Activated naive CD4-positive, alpha-beta T cell treated with anti-CD3 and anti-CD28 coated beads, Interleukin-2, amount 50 U/mL, for 72 hours (primary cell): ENCODE measurements at regions not wholly inside any gene's neighbourhood (a gene's known extent, or its start where the extent isn't known, plus 50 kb on each side); places are given as distances from the start of the nearest gene placed in this dataset.

Experiments used
- ATAC-seq, 2 donors: fragments of 150-1000 bp; cut with Tn5 transposase; 2 replicates each; pipeline ENCODE4 v1.10.0; 2021; ENCODE audit warnings: mild to moderate bottlenecking in 2 of 2, moderate library complexity in 2 of 2
- DNase-seq, 2 donors: peaks; one replicate each; pipeline ENCODE4 v3.0.0; 2021 to 2022; ENCODE audit warnings: low spot score in 2 of 2
- H3K27ac Mint-ChIP-seq, 2 donors: one replicate each; pipeline ENCODE4 v1.8.0; 2022; ENCODE audit warnings: mild to moderate bottlenecking in 2 of 2, mixed read lengths in 2 of 2
- H3K36me3 Mint-ChIP-seq, 2 donors: one replicate each; pipeline ENCODE4 v1.8.0; 2022; ENCODE audit warnings: mixed read lengths in 2 of 2
- H3K9me3 Mint-ChIP-seq, 2 donors: one replicate each; pipeline ENCODE4 v1.8.0; 2022; ENCODE audit warnings: mixed read lengths in 2 of 2

DNA sequence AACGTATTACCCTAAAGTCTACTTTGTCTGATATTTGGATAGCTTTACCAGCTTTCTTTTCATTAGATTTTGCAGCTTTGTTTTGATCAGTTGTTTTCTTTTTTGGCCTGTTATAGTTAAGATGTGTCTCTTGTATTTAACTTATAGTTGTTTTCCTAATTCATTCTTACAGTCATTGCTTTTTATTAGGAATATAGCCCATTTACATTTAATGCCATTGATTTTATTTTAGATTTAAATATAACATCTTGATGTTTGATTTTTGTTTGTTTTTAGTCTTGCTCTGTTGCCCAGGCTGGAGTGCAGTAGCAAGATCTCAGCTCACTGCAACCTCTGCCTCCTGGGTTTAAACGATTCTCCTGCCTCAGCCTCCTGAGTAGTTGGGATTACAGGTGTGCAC is 215.9 kb upstream of the HDAC4 start:
- no peak for DNase-seq
- H3K9me3 Mint-ChIP-seq: peaks cover 0 to 13% of the 10 kb centered on the region in 2 donors
- no peaks in the 10 kb centered on the region for H3K36me3 Mint-ChIP-seq
- no peak overlapping the region for H3K27ac Mint-ChIP-seq
- no peak for ATAC-seq

DNA sequence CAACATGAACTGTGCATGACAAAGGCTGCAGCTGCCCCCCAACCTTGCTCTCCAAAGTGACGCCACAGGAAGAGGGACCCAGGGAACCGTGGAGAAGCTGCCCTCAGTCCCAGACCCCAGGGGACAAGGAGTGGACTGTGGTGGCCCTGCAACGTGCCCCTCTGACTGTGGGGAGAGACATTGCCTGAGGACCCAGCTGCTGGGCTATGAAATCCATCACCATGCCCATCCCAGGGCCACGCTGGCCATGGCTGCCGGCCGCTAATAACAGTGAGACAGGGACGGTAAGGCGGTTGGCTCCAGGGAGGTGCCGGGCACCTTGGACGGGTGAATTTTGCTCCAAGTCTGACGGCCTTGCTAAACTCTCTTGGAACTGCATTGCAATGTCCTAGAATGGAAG is 211.3 kb upstream of the HDAC4 start:
- H3K36me3 Mint-ChIP-seq: no peaks in the 10 kb centered on the region
- DNase-seq (no peak), ATAC-seq (no peak)
- H3K9me3 Mint-ChIP-seq: peaks cover 0 to 4% of the 10 kb centered on the region in 2 donors
- H3K27ac Mint-ChIP-seq: no peak overlapping the region

DNA sequence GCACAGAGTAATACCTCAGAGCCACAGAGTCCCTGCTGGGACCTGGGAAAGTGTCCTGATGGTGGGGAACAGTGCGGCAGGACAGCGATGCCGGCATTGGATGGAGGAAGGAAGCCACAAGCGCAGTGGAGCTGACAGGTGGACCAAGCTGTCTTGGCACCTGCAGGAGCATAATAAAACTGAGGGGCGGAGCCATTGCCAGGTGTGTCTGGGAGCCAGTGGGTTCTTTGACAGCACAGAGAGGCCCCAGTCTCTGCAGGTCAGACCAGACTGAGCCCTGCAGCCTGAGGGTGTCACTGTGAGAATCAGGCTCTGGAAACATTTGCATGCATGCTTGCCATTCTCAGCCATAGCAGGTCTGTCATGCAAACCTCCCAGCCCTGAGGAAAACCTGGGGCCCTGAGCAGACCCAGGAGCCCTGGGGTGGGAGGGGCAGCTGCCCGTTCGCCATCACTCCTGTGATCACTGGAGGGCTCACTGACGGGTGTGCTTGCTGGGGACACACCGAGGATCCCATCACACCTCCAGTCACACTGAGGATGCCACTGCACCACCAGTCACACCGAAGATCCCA is 210.5 kb upstream of the HDAC4 start:
- no peak for DNase-seq
- Mint-ChIP-seq H3K9me3 (no peaks in the 10 kb centered on the region), H3K36me3 (no peaks in the 10 kb centered on the region), H3K27ac (no peak overlapping the region)
- ATAC-seq: no peak

DNA sequence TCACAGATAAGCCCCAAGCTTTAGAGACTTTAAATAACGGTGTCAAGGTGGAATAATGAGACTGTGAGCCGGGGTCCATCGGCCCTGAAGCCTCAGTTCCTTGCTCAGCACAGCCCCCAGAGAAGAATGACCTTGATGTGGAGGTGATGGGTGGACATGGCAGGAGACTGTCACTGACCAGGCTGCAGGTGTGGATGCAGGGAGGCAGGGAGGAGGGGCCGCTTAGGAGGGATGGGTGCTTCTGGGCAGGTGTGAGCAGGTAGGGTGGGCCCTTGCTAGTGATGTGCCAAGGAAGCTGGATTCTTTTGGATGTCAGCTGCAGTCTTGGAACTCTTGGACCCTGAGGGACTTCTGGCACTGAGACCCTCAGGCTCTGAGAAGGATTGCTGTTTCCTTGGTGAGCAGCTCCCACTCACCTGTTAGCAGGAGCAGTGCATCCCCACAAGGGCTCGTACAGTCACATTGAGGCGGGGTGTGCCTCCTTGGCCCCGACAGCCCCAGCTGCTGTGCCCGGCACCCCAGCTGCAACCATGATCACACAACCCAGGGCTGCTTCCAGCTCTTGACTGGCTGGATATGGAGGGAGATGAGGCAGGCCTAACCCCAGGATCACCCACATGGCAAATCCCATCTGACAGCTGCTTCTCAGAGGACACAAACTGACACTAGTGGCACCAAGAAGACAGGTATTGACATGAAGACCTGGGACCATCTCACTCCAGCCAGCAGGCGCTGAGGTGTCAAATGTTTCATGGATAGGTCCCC is 209.8 kb upstream of the HDAC4 start:
- no peak for ATAC-seq
- DNase-seq: no peak
- Mint-ChIP-seq H3K9me3 (no peaks in the 10 kb centered on the region), H3K36me3 (no peaks in the 10 kb centered on the region), H3K27ac (no peak overlapping the region)

DNA sequence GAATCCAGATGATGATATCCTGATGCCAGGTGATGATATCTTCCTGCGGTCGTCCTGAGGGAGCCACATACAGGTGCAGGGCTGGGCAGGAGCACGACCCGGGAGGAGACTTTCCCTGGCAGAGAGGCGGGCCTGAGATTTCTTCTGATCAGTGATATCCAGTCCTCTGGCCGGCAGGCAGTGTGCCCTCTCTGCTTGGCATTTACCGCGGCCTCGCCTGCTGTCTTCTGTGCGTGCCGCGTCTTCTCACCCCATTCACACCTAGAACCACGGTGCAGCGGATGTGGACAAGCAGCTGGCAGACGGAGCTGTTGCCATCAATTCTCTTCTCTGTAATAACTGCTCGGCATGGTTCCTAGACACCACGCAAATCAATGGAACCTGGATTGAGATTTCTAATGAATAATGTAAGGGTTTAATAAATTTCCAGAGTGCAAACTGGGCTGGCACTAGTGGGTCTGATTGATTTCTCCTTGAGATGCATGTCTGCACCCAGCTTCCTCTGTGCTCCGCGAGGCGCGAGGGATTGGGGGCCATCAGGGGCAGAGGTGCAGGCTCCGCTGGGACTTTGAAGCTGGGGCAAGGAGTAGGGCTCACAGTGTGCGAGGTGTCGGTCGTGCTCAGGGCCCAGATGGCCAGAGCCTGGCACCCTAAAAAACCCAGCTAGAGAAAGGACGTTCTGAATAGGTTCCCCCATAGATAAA is 208.9 kb upstream of the HDAC4 start:
- H3K36me3 Mint-ChIP-seq: no peaks in the 10 kb centered on the region
- H3K27ac Mint-ChIP-seq: no peak overlapping the region
- H3K9me3 Mint-ChIP-seq: no peaks in the 10 kb centered on the region
- ATAC-seq (no peak), DNase-seq (no peak)

DNA sequence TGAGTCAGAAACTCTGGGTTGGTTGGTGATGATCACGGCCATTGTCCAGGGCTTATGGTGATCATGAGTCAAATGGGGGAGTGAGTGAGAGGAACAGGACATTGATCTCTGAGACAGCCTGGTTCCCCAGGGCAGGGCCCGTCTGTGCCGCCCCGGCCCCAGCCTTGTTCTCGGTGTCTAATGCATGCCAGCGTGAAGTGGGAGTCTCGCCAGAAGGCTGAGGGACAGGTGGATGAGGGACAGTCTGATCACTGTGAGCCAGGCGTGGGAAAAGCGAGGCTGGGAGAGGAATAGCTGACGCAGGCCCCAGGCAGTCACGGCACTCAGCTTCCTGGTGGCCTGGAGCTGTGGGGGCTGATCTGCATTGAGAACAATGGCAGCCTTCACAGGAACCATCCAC is 208.3 kb upstream of the HDAC4 start:
- ATAC-seq: no peak
- no peak for DNase-seq
- Mint-ChIP-seq H3K27ac (no peak overlapping the region), H3K36me3 (no peaks in the 10 kb centered on the region), H3K9me3 (no peaks in the 10 kb centered on the region)

DNA sequence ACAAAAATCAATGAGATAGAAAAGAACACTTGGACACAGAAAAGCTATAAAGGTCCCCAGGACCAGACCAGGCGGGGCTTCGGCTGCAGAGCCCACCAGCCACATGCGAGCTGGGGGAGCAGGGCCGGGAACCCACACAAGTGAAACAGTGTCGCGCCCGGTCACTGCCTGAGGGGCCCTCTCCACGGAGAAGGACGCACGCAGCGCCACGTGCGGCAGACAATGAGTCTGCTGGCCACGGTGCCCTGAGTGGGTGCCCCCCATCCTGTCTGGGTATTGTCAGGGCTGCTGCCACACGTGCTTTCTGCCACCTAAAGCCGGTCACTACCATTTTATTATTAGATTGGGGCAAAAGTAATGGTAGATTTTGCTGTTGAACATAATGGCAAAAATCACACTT is 207.9 kb upstream of the HDAC4 start:
- DNase-seq (no peak), ATAC-seq (no peak)
- no peak overlapping the region for H3K27ac Mint-ChIP-seq
- no peaks in the 10 kb centered on the region for H3K36me3 Mint-ChIP-seq
- no peaks in the 10 kb centered on the region for H3K9me3 Mint-ChIP-seq

DNA sequence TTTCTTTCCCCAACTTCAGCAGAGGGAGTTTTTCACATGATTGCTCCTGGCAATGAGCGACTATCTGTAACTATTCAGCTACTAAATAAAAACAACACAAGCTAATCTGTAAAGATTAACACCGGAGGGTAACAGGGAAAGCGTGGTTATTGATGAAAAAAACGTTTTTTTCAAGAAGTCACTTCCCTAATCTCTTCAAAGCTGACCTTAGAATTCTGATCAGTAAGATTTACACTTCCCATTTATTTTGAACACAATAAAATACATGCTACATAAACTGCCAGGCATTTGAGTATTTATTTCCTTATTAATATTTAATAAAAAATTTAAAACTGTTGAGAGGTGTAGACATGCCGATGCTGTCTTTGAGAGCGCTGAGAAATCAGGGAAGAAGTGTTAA is 207.4 kb upstream of the HDAC4 start:
- Mint-ChIP-seq H3K36me3 (no peaks in the 10 kb centered on the region), H3K27ac (no peak overlapping the region), H3K9me3 (no peaks in the 10 kb centered on the region)
- no peak for DNase-seq
- no peak for ATAC-seq

DNA sequence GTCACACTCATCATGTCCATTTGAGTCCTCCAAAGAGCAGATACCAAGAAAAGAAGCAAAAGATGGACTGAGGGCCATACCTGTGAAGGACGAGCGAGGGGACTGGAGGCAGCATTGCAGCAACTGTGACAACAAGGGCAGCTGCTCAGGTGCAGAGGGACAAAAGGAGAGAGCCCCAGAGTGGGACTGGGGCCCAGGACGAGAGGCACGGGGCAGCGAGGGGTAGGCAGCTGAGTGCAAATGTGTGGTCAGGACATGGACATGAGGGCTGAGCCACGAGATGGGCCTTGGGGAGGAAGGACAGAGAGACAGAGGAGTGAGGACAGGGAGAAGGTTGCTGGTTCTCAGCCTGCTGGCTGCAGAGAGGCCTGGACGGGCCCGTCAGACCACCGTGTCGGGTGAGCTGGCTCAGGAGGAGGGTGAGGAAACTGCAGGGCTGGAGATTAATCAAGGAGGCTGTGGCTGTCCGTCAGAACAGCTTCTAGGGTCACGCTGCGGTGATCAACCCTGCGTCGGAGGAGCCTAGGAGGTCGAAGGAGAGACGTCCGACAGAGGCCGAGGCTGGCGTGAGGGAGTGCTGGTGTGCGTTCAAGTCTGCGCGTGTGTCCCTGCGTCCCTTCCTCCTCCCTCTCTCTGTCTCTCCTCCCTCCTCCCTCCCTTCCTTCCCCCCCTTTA is 206.8 kb upstream of the HDAC4 start:
- ATAC-seq (no peak), DNase-seq (no peak)
- Mint-ChIP-seq H3K36me3 (no peaks in the 10 kb centered on the region), H3K9me3 (no peaks in the 10 kb centered on the region), H3K27ac (no peak overlapping the region)

DNA sequence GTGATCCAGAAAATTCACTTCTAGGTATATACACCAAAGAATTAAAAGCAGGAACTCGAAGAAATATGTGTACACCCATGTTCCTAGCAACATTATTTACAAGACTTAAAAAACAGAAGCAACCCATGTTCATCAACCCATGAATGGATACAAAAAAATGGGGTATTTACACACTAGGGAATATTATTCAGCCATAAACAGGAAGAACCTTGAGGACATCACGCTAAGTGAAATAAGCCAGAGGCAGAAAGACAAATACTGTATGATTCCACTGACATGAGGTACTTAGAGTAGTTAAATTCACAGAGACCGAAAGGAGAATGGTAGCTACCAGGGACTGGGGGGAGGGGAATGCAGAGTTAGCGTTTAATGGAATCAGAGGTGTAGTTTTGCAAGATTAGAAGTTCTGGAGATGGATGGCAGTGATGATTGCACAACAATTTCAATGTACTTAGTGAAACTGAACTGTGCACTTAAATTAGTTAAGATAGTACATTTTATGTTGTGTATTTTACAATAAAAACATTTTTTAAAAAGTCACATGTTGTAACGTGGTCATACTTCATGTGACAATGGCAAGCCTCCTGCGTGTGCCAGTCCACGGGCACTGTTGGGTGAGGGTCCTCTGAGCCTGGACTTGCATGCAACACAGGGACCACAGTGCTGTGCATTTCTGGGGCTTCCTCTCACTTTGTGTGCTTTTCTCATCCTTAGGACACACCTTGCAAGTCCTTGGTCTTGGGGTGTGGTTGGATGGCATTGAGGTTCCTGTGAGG is 206.1 kb upstream of the HDAC4 start:
- no peak overlapping the region for H3K27ac Mint-ChIP-seq
- ATAC-seq: no peak
- H3K36me3 Mint-ChIP-seq: no peaks in the 10 kb centered on the region
- H3K9me3 Mint-ChIP-seq: no peaks in the 10 kb centered on the region
- no peak for DNase-seq

DNA sequence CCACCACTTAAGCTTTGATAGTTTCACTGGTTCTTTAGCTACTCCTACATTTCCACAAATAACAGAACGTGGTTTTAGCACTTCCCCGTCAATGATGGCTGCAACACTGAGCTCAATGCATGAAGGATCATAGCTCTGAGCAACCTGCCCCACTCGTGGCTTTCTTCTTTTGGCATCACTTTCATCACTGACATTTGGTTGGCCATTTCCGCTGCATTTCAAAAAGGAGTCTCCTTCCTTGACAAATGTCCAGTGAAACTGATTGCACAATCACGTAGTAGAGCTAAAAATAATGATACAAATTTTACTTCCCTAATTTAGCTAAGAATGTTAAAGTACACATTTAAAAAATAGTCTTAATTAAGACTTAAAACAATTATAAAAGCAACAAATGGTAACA is 205.2 kb upstream of the HDAC4 start:
- H3K27ac Mint-ChIP-seq: no peak overlapping the region
- H3K36me3 Mint-ChIP-seq: no peaks in the 10 kb centered on the region
- ATAC-seq (no peak), DNase-seq (no peak)
- H3K9me3 Mint-ChIP-seq: no peaks in the 10 kb centered on the region

DNA sequence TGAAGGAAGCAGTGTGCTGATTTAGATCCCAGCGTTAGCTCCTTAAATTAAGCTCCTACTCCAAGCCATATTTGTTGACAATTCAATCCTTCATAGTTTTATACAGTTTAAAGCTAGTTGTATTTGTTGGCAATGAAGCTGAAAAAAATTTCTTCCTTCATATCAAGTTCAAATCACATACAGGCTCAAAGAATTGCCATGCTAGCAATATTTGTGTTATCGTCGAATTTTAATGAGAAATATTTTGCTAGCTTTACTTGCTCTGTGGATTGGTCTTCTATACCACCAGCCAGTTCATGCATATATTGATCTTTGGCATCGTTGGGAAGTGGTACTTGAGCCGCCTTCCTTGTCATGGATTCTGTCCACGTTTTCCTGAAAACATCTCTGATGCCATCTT is 204.6 kb upstream of the HDAC4 start:
- H3K9me3 Mint-ChIP-seq: no peaks in the 10 kb centered on the region
- no peaks in the 10 kb centered on the region for H3K36me3 Mint-ChIP-seq
- no peak overlapping the region for H3K27ac Mint-ChIP-seq
- ATAC-seq (no peak), DNase-seq (no peak)

DNA sequence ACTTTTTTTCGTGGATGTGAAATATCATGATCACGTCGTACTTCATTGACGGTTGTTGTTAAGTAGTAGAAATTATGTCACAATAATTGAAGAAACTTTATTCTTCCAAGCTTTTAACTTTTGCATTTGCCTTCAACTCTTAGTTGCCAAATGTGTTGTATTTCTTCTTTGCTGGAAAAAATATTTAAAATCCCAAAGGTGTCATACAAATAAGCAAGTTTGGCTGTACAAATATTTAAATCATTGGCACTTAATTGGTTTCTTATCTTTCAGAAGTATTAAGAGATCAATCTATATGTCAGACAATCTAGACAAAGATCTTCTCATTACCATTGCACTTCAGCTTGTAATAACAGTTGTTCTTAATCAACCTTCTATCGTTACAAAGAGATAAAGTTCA is 204.0 kb upstream of the HDAC4 start:
- Mint-ChIP-seq H3K36me3 (no peaks in the 10 kb centered on the region), H3K27ac (no peak overlapping the region), H3K9me3 (no peaks in the 10 kb centered on the region)
- no peak for ATAC-seq
- DNase-seq: no peak

DNA sequence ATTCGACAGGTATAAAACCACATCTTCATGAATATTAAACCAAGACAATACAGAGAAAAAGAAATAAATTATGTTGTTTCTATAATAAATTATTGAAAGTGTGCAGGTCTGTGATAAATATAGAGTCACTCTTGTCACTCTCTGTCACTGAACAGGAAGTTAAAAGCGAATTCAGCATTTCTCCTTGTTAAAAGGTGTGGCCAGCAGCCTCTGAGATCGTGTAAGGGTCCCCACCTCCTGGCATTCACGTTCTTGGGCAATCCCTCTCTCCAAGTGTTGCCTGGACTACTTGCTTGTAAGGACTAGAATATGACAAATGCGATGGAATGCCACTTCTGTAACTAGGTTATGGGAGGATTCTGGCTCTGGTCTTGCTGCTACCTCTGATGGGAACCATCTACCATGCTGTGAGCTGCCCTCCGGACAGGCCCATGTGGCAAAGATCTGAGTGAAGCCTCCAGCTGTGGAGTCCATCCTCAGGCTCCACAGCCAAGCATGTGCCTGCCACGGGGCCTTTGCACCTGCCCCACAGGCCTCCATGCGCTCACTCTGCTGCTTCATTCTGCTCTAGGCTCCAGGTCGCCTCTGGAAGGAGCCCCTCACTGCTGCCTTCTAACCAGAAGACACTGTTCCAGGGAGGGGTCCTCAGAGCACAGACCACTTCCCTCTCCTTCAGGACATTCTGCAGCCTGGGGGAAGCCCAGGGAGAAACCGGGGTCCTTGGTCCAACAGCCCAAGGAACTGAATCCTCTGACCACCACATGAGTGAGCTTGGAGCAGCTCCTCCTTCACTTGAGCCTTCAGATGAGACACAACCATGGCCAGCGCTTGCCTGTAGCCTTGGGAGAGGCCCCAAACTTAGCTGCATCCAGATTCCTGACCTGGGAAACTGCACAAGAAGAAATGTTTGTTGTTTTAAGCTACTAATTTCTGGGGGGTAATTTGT is 202.9 kb upstream of the HDAC4 start:
- DNase-seq: no peak
- Mint-ChIP-seq H3K27ac (no peak overlapping the region), H3K36me3 (no peaks in the 10 kb centered on the region), H3K9me3 (no peaks in the 10 kb centered on the region)
- ATAC-seq: no peak

DNA sequence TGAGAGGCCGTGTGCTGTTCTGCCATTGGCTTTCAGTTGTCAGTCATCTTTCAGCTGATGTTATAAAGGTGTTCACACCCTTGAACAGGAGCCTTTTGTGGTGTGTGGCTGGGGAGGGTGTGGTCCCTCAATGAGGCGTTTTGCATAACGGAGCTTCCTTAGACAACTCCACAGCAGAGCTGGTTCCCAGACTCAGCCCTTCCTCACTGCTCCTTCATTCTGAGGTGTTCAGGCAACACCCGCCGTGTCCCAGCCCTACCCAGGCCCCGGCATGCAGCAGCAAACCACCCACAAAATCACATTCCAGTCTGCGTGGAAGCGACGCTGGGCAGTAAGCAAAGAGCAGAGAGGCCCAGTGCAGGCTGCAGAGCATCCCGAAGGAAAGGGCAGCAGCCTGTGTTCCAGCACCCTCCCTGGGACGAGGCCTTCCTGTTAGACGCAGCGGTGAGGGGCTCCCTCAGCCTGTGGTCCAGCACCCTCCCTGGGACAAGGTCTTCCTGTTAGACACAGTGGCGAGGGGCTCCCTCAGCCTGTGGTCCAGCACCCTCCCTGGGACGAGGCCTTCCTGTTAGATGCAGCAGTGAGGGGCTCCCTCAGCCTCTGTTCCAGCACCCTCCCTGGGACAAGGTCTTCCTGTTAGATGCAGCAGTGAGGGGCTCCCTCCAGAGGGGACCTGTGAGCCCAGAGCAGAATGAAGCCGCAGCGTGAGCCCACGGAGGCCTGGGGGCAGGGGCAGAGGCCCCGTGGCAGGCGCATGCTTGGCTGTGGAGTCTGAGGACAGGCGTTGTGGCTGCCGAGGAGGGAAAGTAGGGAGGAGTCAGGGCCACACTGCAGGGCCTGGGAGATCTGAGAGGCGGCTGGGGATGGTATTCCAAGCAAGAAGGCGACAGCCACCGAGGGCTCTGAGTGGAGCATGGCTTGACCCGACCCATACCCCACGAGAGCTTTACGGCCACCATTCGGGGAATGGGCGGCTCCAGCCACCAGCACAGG is 201.8 kb upstream of the HDAC4 start:
- Mint-ChIP-seq H3K9me3 (no peaks in the 10 kb centered on the region), H3K27ac (no peak overlapping the region), H3K36me3 (no peaks in the 10 kb centered on the region)
- ATAC-seq (peak in 1 of 2 donors; percentile 56), DNase-seq (no peak)
